ENCODE measurements at regions not wholly inside any gene's neighbourhood (a gene's known extent, or its start where the extent isn't known, plus 50 kb on each side); places are given as distances from the start of the nearest gene placed in this dataset.

DNA sequence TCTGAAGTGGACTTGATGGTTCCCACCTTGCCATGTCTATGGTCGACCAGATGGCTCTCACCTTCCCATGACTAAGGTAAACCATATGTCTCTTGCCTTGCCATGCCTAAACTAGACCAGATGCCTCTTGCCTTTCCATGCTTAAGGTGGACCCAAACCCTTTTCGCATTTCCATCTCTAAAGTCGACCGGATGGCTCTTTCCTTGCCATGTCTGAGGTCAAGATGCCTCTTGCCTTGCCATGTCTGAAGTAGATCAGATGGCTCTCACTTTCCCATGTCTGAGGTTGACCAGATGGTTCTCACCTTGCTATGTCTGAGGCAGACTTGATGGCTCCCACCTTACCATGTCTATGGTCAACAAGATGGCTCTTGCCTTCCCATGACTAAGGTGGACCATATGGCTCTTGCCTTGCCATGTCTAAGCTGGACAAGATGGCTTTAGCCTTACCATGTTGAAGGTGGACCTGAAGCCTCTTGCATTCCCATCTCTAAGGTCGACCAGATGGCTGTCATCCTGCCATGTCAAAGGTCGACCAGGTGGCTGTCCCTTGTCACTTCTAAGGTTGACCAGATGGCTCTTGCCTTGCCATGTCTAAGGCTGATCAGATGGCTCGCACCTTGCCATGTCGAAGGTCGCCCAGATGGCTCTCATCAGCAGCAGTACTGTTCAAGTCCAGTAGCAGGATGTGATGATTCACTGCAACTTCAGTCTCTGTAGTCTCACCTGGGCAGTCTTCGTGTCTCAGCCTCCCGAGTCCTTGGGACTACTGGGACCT, 1439.4 kb downstream of the UQCRFS1 start:
- TF ChIP-seq, protein P1, sequence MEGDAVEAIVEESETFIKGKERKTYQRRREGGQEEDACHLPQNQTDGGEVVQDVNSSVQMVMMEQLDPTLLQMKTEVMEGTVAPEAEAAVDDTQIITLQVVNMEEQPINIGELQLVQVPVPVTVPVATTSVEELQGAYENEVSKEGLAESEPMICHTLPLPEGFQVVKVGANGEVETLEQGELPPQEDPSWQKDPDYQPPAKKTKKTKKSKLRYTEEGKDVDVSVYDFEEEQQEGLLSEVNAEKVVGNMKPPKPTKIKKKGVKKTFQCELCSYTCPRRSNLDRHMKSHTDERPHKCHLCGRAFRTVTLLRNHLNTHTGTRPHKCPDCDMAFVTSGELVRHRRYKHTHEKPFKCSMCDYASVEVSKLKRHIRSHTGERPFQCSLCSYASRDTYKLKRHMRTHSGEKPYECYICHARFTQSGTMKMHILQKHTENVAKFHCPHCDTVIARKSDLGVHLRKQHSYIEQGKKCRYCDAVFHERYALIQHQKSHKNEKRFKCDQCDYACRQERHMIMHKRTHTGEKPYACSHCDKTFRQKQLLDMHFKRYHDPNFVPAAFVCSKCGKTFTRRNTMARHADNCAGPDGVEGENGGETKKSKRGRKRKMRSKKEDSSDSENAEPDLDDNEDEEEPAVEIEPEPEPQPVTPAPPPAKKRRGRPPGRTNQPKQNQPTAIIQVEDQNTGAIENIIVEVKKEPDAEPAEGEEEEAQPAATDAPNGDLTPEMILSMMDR (IDR thresholded peaks at IDR 0.05; ENCODE audit: low read depth, low read length, missing control alignments), result no peak
- DNase-seq (ENCODE audit: extremely low read depth, low read depth), result no peak
- H3K4me3 ChIP-seq (replicated peaks; ENCODE audit: low read depth, low read length), result no peak overlapping the region

DNA sequence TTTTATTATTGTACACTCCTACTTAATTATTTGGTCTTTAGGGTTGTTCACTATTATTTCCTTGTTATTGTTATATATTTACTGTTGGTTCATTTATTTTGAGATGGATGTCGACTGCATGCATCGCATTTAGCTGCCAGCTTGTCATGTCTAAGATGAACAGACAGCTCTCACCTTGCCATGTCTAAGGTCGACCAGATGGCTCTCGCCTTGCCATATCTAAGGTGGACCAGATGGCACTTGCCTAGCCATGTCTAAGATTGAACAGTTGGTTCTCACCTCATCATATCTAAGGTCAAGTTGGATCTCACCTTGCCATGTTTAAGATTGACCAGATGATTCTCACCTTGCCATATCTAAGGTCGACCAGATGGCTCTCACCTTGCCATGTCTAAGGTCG, 1440.9 kb downstream of the UQCRFS1 start:
- TF ChIP-seq, protein P1 (IDR thresholded peaks at IDR 0.05; ENCODE audit: low read depth, low read length, missing control alignments), result no peak
- no peak for DNase-seq (ENCODE audit: extremely low read depth, low read depth)
- H3K4me3 ChIP-seq (replicated peaks; ENCODE audit: low read depth, low read length), result no peak overlapping the region

DNA sequence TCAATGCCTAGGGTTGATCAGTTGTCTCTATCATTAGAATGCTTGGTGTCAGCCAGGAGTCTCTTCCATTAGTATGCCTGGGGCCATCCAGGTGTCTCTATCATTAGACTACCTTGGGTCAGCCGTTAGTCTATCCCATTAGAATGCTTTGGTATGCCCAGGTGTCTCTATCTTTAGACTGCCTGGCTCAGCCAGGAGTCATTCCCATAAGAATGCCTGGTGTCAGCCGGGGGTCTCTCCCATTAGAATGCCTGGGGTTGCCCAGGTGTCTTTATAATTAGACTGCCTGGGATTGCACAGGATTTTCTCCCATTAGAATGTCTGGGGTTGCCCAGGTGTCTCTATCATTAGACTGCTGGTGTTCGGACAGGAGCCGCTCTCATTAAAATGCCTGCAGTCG, 1442.9 kb downstream of the UQCRFS1 start:
- TF ChIP-seq, protein P1 (IDR thresholded peaks at IDR 0.05; ENCODE audit: low read depth, low read length, missing control alignments), result no peak
- no peak for DNase-seq (ENCODE audit: extremely low read depth, low read depth)
- H3K4me3 ChIP-seq (replicated peaks; ENCODE audit: low read depth, low read length), result no peak overlapping the region

DNA sequence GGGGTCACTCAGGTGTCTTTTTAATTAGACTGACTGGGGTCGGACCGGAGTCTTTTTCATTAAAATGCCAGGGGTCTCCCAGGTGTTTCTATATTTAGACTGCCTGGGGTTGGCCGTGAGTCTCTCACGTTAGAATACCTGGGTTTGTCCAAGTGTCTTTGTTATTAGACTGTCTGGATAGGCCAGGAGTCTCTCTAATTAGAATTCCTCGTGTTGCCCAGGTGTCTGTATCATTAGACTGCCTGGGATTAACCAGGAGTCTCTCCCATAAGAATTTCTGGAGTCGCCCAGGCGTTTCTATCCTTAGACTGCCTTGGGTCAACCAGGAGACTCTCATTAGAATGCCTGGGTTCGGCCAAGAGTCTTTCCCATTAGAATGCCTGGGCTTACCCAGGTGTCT, 1445.7 kb downstream of the UQCRFS1 start:
- TF ChIP-seq, protein P1 (IDR thresholded peaks at IDR 0.05; ENCODE audit: low read depth, low read length, missing control alignments), result no peak
- DNase-seq (ENCODE audit: extremely low read depth, low read depth), result no peak
- H3K4me3 ChIP-seq (replicated peaks; ENCODE audit: low read depth, low read length), result no peak overlapping the region

DNA sequence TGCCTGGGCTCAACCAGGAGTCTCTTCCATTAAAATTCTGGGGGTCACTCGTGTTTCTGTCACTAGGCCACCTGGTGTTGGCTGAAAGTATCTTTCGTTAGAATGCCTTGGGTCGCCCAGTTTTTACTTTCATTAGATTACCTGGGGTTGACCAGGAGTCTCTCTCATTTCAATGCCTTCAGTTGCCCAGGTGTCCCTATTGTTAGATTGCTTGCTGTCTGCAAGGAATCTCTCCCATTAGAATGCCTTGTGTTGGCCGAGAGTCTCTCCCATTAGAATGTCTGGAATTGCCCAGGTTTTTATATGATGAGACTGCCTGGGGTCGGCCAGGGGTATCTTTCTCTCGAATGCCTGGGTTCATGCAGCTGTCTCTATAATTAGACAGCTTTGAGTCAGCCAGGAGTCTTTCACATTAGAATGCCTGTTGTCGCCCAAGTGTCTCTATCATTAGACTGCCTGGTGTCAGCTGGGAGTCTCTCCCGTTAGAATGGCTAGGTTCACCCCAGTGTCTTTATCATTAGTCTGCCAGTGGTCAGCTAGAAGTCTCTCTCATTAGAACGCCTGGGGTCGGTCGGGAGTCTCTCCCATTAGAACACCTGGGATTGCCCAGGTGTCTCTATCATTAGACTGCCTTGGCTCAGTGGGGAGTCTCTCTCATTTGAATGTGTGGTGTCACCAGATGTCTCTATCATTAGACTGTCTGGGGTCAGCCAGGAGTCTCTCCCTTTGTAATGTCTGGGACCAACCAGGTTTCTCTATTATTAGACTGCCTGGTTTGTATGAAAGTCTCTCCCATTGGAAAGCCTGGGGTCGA, 1446.8 kb downstream of the UQCRFS1 start:
- no peak overlapping the region for H3K4me3 ChIP-seq (replicated peaks; ENCODE audit: low read depth, low read length)
- no peak for DNase-seq (ENCODE audit: extremely low read depth, low read depth)
- TF ChIP-seq, protein P1 (IDR thresholded peaks at IDR 0.05; ENCODE audit: low read depth, low read length, missing control alignments), result no peak

DNA sequence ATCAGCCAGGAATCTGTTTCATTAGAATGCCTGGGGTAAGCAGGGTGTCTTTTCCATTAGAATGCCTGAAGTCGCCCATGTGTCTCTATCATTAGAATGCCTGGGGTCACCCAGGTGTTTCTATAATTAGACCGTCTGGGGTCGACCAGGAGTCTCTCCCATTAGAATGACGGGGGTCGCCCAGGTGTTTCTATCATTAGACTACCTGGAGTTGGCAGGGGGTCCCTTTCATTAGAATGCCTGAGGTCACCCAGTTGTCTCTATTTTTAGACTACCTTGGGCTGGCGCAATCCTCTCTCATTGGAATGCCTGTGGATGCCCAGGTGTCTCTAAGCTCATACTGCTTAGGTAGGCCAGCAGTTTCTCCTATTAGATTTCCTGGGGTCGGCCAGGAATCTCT, 1447.6 kb downstream of the UQCRFS1 start:
- DNase-seq (ENCODE audit: extremely low read depth, low read depth), result no peak
- no peak overlapping the region for H3K4me3 ChIP-seq (replicated peaks; ENCODE audit: low read depth, low read length)
- TF ChIP-seq, protein P1 (IDR thresholded peaks at IDR 0.05; ENCODE audit: low read depth, low read length, missing control alignments), result no peak
